H1 (cell line): ENCODE measurements at regions not wholly inside any gene's neighbourhood (a gene's known extent, or its start where the extent isn't known, plus 50 kb on each side); places are given as distances from the start of the nearest gene placed in this dataset.

Experiments used
- CTCF ChIA-PET: fragments of 300-600 bp; sonication (Branson Sonifier 250); formaldehyde crosslinking; loops from one replicate; lab custom pipeline; 2021; ENCODE audit not compliant: partially characterized antibody; lab: Charles Lee
- POLR2A ChIA-PET: fragments of 300-600 bp; sonication (Branson Sonifier 250); formaldehyde crosslinking; loops from one replicate; lab custom pipeline; 2021; ENCODE audit warnings: inconsistent platforms; ENCODE audit not compliant: partially characterized antibody; lab: Charles Lee
- DNase-seq, 2 experiments: peaks; one replicate each; pipeline versions ENCODE4 v3.0.0 to v3.0.0-alpha.2; 2010 to 2022; ENCODE audit warnings: low spot score in 2 of 2, low read depth in 1 of 2, mixed read lengths in 1 of 2
- FAIRE-seq: peaks from 2 replicates; lab custom pipeline; 2011; peaks lifted over from hg19 to GRCh38; lab: Jason Lieb, UNC
- H2AFZ ChIP-seq: 2 replicates; pipeline ENCODE4 v1.8.1; 2012; ENCODE audit warnings: low read length, inconsistent platforms
- H2AK5ac ChIP-seq: 2 replicates; pipeline ENCODE4 v1.6.1; 2013; ENCODE audit warnings: low read depth, low read length
- H2BK120ac ChIP-seq: replicated peaks from 2 replicates; pipeline ENCODE3; 2013; ENCODE audit warnings: low read depth, low read length, inconsistent platforms
- H2BK12ac ChIP-seq: 2 replicates; pipeline ENCODE4 v1.6.1; 2013; ENCODE audit warnings: low read depth, low read length
- H2BK15ac ChIP-seq: 2 replicates; pipeline ENCODE4 v1.6.1; 2013; ENCODE audit warnings: low read length
- H2BK20ac ChIP-seq: 2 replicates; pipeline ENCODE4 v1.6.1; 2013; ENCODE audit warnings: low read length
- H2BK5ac ChIP-seq: 2 replicates; pipeline ENCODE4 v1.6.1; 2013; ENCODE audit warnings: low read depth, low read length
- H3K14ac ChIP-seq: 2 replicates; pipeline ENCODE4 v1.6.1; 2013; ENCODE audit warnings: inconsistent platforms; ENCODE audit not compliant: insufficient read length
- H3K18ac ChIP-seq: 2 replicates; pipeline ENCODE4 v1.6.1; 2013; ENCODE audit warnings: low read length; ENCODE audit errors: extremely low read depth
- H3K23ac ChIP-seq: 2 replicates; pipeline ENCODE4 v1.6.1; 2013; ENCODE audit warnings: inconsistent platforms; ENCODE audit not compliant: insufficient read length
- H3K23me2 ChIP-seq: 2 replicates; pipeline ENCODE4 v1.6.1; 2013; ENCODE audit warnings: low read depth, low read length
- H3K27ac ChIP-seq: 2 replicates; pipeline ENCODE4 v1.6.1; 2011; ENCODE audit warnings: low read depth, low read length, inconsistent platforms
- H3K27me3 ChIP-seq, 4 experiments: replicated peaks in 1 of 4; 1 replicate in 1 of 4; 2 replicates in 3 of 4; pipeline versions ENCODE4 v1.6.1 to v1.8.1; 2011 to 2013; ENCODE audit warnings: low read length in 3 of 4, mild to moderate bottlenecking in 3 of 4, inconsistent platforms in 2 of 4, mixed read lengths in 2 of 4, moderate library complexity in 1 of 4; ENCODE audit not compliant: control insufficient read depth in 3 of 4, insufficient read depth in 3 of 4; ENCODE audit errors: extremely low read depth in 1 of 4
- H3K36me3 ChIP-seq, 4 experiments: 2 replicates each; pipeline versions ENCODE4 v1.6.1 to v1.8.1; 2011 to 2013; ENCODE audit warnings: mild to moderate bottlenecking in 4 of 4, low read length in 3 of 4, moderate library complexity in 2 of 4, control low read depth in 1 of 4, inconsistent platforms in 1 of 4; ENCODE audit not compliant: insufficient read depth in 4 of 4, control insufficient read depth in 2 of 4
- H3K4ac ChIP-seq: replicated peaks from 2 replicates; pipeline ENCODE3; 2013; ENCODE audit warnings: low read length, low read depth, mixed read lengths, inconsistent platforms; ENCODE audit not compliant: insufficient read length
- H3K4me1 ChIP-seq, 4 experiments: replicated peaks in 1 of 4; 1 replicate in 1 of 4; 2 replicates in 3 of 4; pipeline versions ENCODE4 v1.6.1 to v1.8.1; 2011 to 2013; ENCODE audit warnings: low read length in 3 of 4, inconsistent platforms in 2 of 4, mixed read lengths in 1 of 4; ENCODE audit not compliant: insufficient read depth in 4 of 4, control insufficient read depth in 3 of 4
- H3K4me2 ChIP-seq, 2 experiments: 2 replicates each; pipeline versions ENCODE4 v1.6.1 to v1.8.1; 2011 to 2013; ENCODE audit warnings: low read depth in 2 of 2, low read length in 2 of 2, control low read depth in 1 of 2, inconsistent platforms in 1 of 2, mild to moderate bottlenecking in 1 of 2; ENCODE audit not compliant: insufficient read depth in 1 of 2
- H3K4me3 ChIP-seq, 4 experiments: fragments of 200-600, 300-600 bp in 1 of 4; sonication (generic), shearing (Covaris generic), sonication (Bioruptor Twin) in 1 of 4; 2 replicates each; pipeline versions ENCODE4 v1.5.1 to v1.8.1; 2011 to 2016; ENCODE audit warnings: low read length in 4 of 4, low read depth in 3 of 4, control low read depth in 2 of 4, inconsistent platforms in 2 of 4, mild to moderate bottlenecking in 2 of 4, mixed read lengths in 1 of 4, moderate library complexity in 1 of 4; ENCODE audit not compliant: insufficient read depth in 2 of 4; ENCODE audit errors: extremely low read depth in 1 of 4
- H3K56ac ChIP-seq: replicated peaks from 2 replicates; pipeline ENCODE3; 2013; ENCODE audit warnings: low read depth, mild to moderate bottlenecking, mixed read lengths, low read length, inconsistent platforms; ENCODE audit not compliant: insufficient read length
- H3K79me1 ChIP-seq: 2 replicates; pipeline ENCODE4 v1.6.1; 2013; ENCODE audit warnings: low read depth, low read length, control low read depth
- H3K79me2 ChIP-seq, 2 experiments: 2 replicates each; pipeline versions ENCODE4 v1.6.1 to v1.8.1; 2012 to 2013; ENCODE audit warnings: low read length in 2 of 2, mild to moderate bottlenecking in 2 of 2, inconsistent platforms in 1 of 2; ENCODE audit not compliant: insufficient read depth in 2 of 2, control insufficient read depth in 1 of 2
- H3K9ac ChIP-seq, 4 experiments: replicated peaks in 1 of 4; 1 replicate in 1 of 4; 2 replicates in 3 of 4; pipeline versions ENCODE4 v1.6.1 to v1.8.1; 2011 to 2013; ENCODE audit warnings: low read depth in 3 of 4, low read length in 3 of 4, control low read depth in 2 of 4, mild to moderate bottlenecking in 2 of 4, moderate library complexity in 2 of 4, inconsistent platforms in 1 of 4; ENCODE audit errors: extremely low read depth in 1 of 4
- H3K9me3 ChIP-seq, 2 experiments: 2 replicates each; pipeline versions ENCODE4 v1.6.1 to v1.8.1; 2012 to 2013; ENCODE audit warnings: mild to moderate bottlenecking in 2 of 2, moderate library complexity in 2 of 2, control low read depth in 1 of 2, inconsistent platforms in 1 of 2, low read depth in 1 of 2, low read length in 1 of 2, mixed read lengths in 1 of 2; ENCODE audit not compliant: insufficient read depth in 2 of 2
- H4K20me1 ChIP-seq, 2 experiments: replicated peaks in 1 of 2; 2 replicates each; pipeline versions ENCODE3 to v1.8.1; 2011 to 2013; ENCODE audit warnings: inconsistent platforms in 2 of 2, low read length in 2 of 2, mild to moderate bottlenecking in 1 of 2; ENCODE audit not compliant: insufficient read depth in 2 of 2, control insufficient read depth in 1 of 2
- H4K5ac ChIP-seq: 2 replicates; pipeline ENCODE4 v1.6.1; 2013; ENCODE audit warnings: low read length, low read depth, mixed read lengths, inconsistent platforms; ENCODE audit not compliant: insufficient read length
- H4K8ac ChIP-seq: 2 replicates; pipeline ENCODE4 v1.8.0; 2013; ENCODE audit warnings: mild to moderate bottlenecking, moderate library complexity, low read length, inconsistent platforms; ENCODE audit not compliant: insufficient read depth; ENCODE audit errors: extremely low read depth
- H4K91ac ChIP-seq: replicated peaks from 2 replicates; pipeline ENCODE3; 2013; ENCODE audit warnings: low read length, mixed read lengths, inconsistent platforms; ENCODE audit not compliant: insufficient read length
- CBX5 ChIP-seq: fragments of 300-800, 300-1000 bp; sonication (generic); IDR thresholded peaks from 2 replicates; pipeline ENCODE4 v1.7.1; 2016; ENCODE audit warnings: antibody characterized with exemption, low read length, low read depth
- CEBPB ChIP-seq: IDR thresholded peaks from 2 replicates; pipeline ENCODE4 v1.6.1; 2012; ENCODE audit warnings: low read depth, low read length
- FOSL1 ChIP-seq: IDR thresholded peaks from 2 replicates; pipeline ENCODE4 v1.6.1; 2011; ENCODE audit warnings: mild to moderate bottlenecking, low read depth, low read length, moderate library complexity; ENCODE audit not compliant: insufficient read depth
- SP1 ChIP-seq: IDR thresholded peaks from 2 replicates; pipeline ENCODE4 v1.6.1; 2011; ENCODE audit warnings: low read depth, low read length
- WGBS, 2 experiments: shearing (Covaris generic) in 1 of 2; methylation state at CpG; one replicate each; pipeline versions ENCODE4 v1.1.6 to v1.1.7; 2013 to 2015; ENCODE audit warnings: low lambda C conversion rate in 2 of 2, mixed read lengths in 2 of 2, inconsistent platforms in 1 of 2, low coverage in 1 of 2, missing lambda C conversion rate in 1 of 2; ENCODE audit not compliant: insufficient replicate concordance in 2 of 2, insufficient coverage in 1 of 2, insufficient read length in 1 of 2; ENCODE audit errors: extremely low coverage in 1 of 2, missing lambda C conversion rate in 1 of 2; 5-methylcytosine and 5-hydroxymethylcytosine counted together

DNA sequence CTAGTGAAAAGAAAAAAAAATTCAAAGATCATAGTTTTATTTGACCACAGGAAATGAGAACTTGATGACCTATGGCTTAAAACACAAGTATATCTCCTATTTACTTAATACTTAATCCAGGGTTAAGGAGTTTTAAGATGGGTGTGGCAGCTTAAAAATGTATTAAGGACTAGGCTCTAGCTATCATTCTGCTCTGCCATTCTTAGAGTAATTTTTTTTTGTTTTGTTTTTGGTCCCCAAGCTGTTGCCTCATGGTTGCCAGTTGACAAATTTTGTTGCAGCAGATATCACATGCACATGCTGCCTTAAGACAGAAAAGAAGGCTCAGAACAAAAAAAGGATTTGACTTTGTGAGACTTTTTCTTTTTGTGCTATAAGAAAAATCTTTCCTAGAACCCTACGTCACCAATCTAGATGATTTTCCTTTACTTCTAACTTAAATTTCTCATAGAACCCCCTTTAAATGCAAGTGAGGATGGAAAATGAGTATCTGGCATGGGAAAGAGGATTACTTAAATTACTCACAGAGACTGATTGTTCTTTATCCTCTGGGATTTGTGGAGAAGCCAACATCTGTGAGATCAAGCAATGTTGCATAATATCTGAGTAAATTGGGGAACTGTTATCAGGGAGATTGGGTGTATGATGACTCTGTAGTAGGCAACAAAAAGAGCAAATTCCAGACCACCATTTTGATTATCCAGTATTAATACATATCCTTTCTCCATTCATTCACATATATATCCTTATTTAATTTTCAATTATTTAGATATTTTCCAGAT, 364.7 kb upstream of the CD180 start:
- whole genome bisulfite sequencing, 2 experiments = 96% methylated on average over 1 of the region's 1 CpG; no CpG with 5 or more reads in 1 of the 2 experiments
- Histone ChIP-seq H2BK20ac (no peak overlapping the region), H3K23me2 (no peaks in the 10 kb centered on the region), H4K5ac (no peak overlapping the region), H3K4me2 (no peak overlapping the region), H2AFZ (no peak overlapping the region), H3K14ac (no peak overlapping the region), H3K27me3 (no peaks in the 10 kb centered on the region), H3K4me1 (no peaks in the 10 kb centered on the region), H3K9me3 (no peaks in the 10 kb centered on the region), H2BK5ac (no peak overlapping the region), H4K91ac (no peak overlapping the region), H3K36me3 (no peaks in the 10 kb centered on the region), H3K4ac (no peak overlapping the region), H3K4me3 (no peak overlapping the region), H2BK15ac (no peak overlapping the region), H3K56ac (no peak overlapping the region), H2AK5ac (no peak overlapping the region), H3K9ac (no peak overlapping the region), H3K27ac (no peak overlapping the region), H3K18ac (no peak overlapping the region), H2BK120ac (no peak overlapping the region), H4K8ac (no peak overlapping the region), H3K79me1 (no peaks in the 10 kb centered on the region), H2BK12ac (no peak overlapping the region), H3K23ac (no peak overlapping the region), H3K79me2 (no peaks in the 10 kb centered on the region), H4K20me1 (no peaks in the 10 kb centered on the region)
- ChIA-PET CTCF (no interaction called here), POLR2A (no interaction called here)
- FAIRE-seq (no peak), DNase-seq (no peak)
- TF ChIP-seq SP1 (no peak), CBX5 (no peak), CEBPB (no peak), FOSL1 (no peak)
